Neural cell (in vitro differentiated cells): ENCODE measurements at regions not wholly inside any gene's neighbourhood (a gene's known extent, or its start where the extent isn't known, plus 50 kb on each side); places are given as distances from the start of the nearest gene placed in this dataset.
"Not testable (repeated sequence)": the region's sequence is repeated elsewhere in the genome, so short reads cannot be mapped to it uniquely, and the experiment has no call there.

Source experiments
- CTCF ChIP-seq: fragments of 450-650 bp; IDR thresholded peaks from 2 replicates; pipeline ENCODE4 v1.5.1; 2014; ENCODE audit warnings: antibody characterized with exemption, mild to moderate bottlenecking, moderate library complexity; ENCODE audit not compliant: poor library complexity, severe bottlenecking
- EP300 ChIP-seq: fragments of 450-650 bp; conservative IDR thresholded peaks from 2 replicates; pipeline ENCODE4 v1.6.1; 2014; ENCODE audit warnings: antibody characterized with exemption, mild to moderate bottlenecking, moderate library complexity; ENCODE audit not compliant: poor library complexity, severe bottlenecking
- RAD21 ChIP-seq: fragments of 450-650 bp; conservative IDR thresholded peaks from 2 replicates; pipeline ENCODE4 v1.6.1; 2014; ENCODE audit warnings: antibody characterized with exemption, mild to moderate bottlenecking, moderate library complexity

- TF ChIP-seq EP300, RAD21, CTCF: not testable (repeated sequence)
Measured at GRCh38 chr3:193179332-193180012, 61.5 kb upstream of the PLAAT1 start.
